Panc1 (cell line): ENCODE measurements at regions not wholly inside any gene's neighbourhood (a gene's known extent, or its start where the extent isn't known, plus 50 kb on each side); places are given as distances from the start of the nearest gene placed in this dataset.

ENCODE experiments used
- ATAC-seq: fragments of 200-7000 bp; cut with Tn5 transposase; 2 replicates; pipeline ENCODE4 v1.9.1; 2020; ENCODE audit warnings: mild to moderate bottlenecking, moderate library complexity
- BruUV-seq: library from RNA; stranded (reverse); fragments of 400-500 nt; replicated peaks from 2 replicates; lab custom pipeline; 2021; lab: Mats Ljungman, UMichigan
- CTCF ChIA-PET: fragments of 300-600 bp; sonication (Branson Sonifier 250); formaldehyde crosslinking; loops from one replicate; lab custom pipeline; 2022; ENCODE audit warnings: antibody characterized with exemption; lab: Charles Lee
- POLR2A ChIA-PET: fragments of 300-600 bp; sonication (Branson Sonifier 250); formaldehyde crosslinking; loops from one replicate; lab custom pipeline; 2022; ENCODE audit warnings: antibody characterized with exemption; lab: Charles Lee
- DNase-seq: peaks from one replicate; pipeline ENCODE4 v3.0.0-alpha.2; 2010; ENCODE audit warnings: low read depth, low spot score
- H3K27ac ChIP-seq: 2 replicates; pipeline ENCODE4 v1.5.1; 2011; ENCODE audit warnings: mild to moderate bottlenecking, low read length, inconsistent platforms
- H3K27me3 ChIP-seq: fragments of 200-500 bp; sonication (Bioruptor generic); 2 replicates; pipeline ENCODE4 v1.6.0; 2014; ENCODE audit warnings: low read length, inconsistent platforms; ENCODE audit not compliant: control insufficient read depth, insufficient read depth
- H3K36me3 ChIP-seq: fragments of 200-500 bp; sonication (Bioruptor generic); 2 replicates; pipeline ENCODE4 v1.5.1; 2014; ENCODE audit warnings: inconsistent platforms, mild to moderate bottlenecking, low read length, moderate library complexity; ENCODE audit not compliant: control insufficient read depth, insufficient read depth
- H3K4me1 ChIP-seq: 2 replicates; pipeline ENCODE4 v1.5.1; 2011; ENCODE audit warnings: inconsistent platforms, mild to moderate bottlenecking, low read length, moderate library complexity; ENCODE audit not compliant: control insufficient read depth, insufficient read depth
- H3K4me3 ChIP-seq, 2 experiments: 2 replicates each; pipeline ENCODE4 v1.5.1; 2011 to 2012; ENCODE audit warnings: low read depth in 2 of 2, low read length in 2 of 2, mild to moderate bottlenecking in 2 of 2, inconsistent platforms in 1 of 2, moderate library complexity in 1 of 2
- H3K9me3 ChIP-seq: fragments of 200-500 bp; sonication (Bioruptor generic); 2 replicates; pipeline ENCODE4 v1.5.1; 2014; ENCODE audit warnings: low read depth, mild to moderate bottlenecking, inconsistent platforms, low read length, moderate library complexity; ENCODE audit not compliant: control insufficient read depth, insufficient read depth
- CTCF ChIP-seq: fragments of 450-650 bp; IDR thresholded peaks from 2 replicates; pipeline ENCODE4 v1.5.1; 2017; ENCODE audit warnings: mild to moderate bottlenecking
- POLR2AphosphoS5 ChIP-seq: IDR thresholded peaks from 2 replicates; pipeline ENCODE4 v1.6.1; 2012; ENCODE audit warnings: mild to moderate bottlenecking, low read depth, low read length, moderate library complexity
- REST ChIP-seq, 2 experiments: IDR thresholded peaks; 2 replicates each; pipeline ENCODE4 v1.6.1; 2011 to 2012; ENCODE audit warnings: low read depth in 2 of 2, control low read depth in 1 of 2, low read length in 1 of 2, mild to moderate bottlenecking in 1 of 2, moderate library complexity in 1 of 2; ENCODE audit not compliant: insufficient read depth in 1 of 2
- SIN3A ChIP-seq: IDR thresholded peaks from 2 replicates; pipeline ENCODE4 v1.6.1; 2012; ENCODE audit warnings: low read depth, mild to moderate bottlenecking, low read length, moderate library complexity, borderline replicate concordance; ENCODE audit not compliant: insufficient read depth
- TCF7L2 ChIP-seq: IDR thresholded peaks from 2 replicates; pipeline ENCODE4 v1.6.1; 2011; ENCODE audit warnings: mild to moderate bottlenecking, low read depth, low read length, inconsistent platforms
- in situ Hi-C: cut with HindIII; loops from 2 replicates; pipeline ENCODE4 v1.10.0; 2016; ENCODE audit warnings: low sequenced_read_pairs, low pct_unique_long_range_greater_than_20kb
- intact Hi-C: fragments of 100-400 bp; cut with micrococcal nuclease; formaldehyde crosslinking; loops from one replicate; pipeline ENCODE4 v1.10.0; 2022; ENCODE audit not compliant: unreplicated experiment

- no peaks in the 10 kb centered on the region for H3K27me3 ChIP-seq
- POLR2A ChIA-PET = no interaction called here
- CTCF ChIA-PET = no interaction called here
- TF ChIP-seq POLR2AphosphoS5 = no peak
- TF ChIP-seq SIN3A = no peak
- no peak for TF ChIP-seq TCF7L2
- TF ChIP-seq CTCF = no peak
- no peak for TF ChIP-seq REST (IDR thresholded peaks at IDR 0.05; ENCODE audit: insufficient read depth in 1 of 2, low read depth in 2 of 2, low read length in 1 of 2)
- in situ Hi-C loops (no loop called here), intact Hi-C loops (no loop called here)
- H3K9me3 ChIP-seq = no peaks in the 10 kb centered on the region
- no TSS peak for BruUV-seq
- ATAC-seq = no peak
- no peak overlapping the region for H3K27ac ChIP-seq
- no peak overlapping the region for H3K4me3 ChIP-seq
- no peaks in the 10 kb centered on the region for H3K4me1 ChIP-seq
- DNase-seq = no peak
- H3K36me3 ChIP-seq = no peaks in the 10 kb centered on the region
Measured at GRCh38 chr1:115211071-115211745, 121.9 kb upstream of the TSPAN2 start.

- TF ChIP-seq TCF7L2 = no peak
Measured at GRCh38 chr1:115210302-115210711, 121.0 kb upstream of the TSPAN2 start.

GRCh38 chr1:115204513-115204912 lies 115.2 kb upstream of the TSPAN2 start:
- DNase-seq (no peak), ATAC-seq (no peak)
- intact Hi-C loops (no loop called here), in situ Hi-C loops (no loop called here)
- Histone ChIP-seq H3K27me3 (no peaks in the 10 kb centered on the region), H3K36me3 (no peaks in the 10 kb centered on the region), H3K27ac (no peak overlapping the region), H3K4me3 (no peak overlapping the region), H3K9me3 (no peaks in the 10 kb centered on the region), H3K4me1 (no peaks in the 10 kb centered on the region)
- POLR2A ChIA-PET = no interaction called here
- CTCF ChIA-PET = no interaction called here
- BruUV-seq = no TSS peak
- TF ChIP-seq TCF7L2 (no peak), REST (IDR thresholded peaks at IDR 0.05; ENCODE audit: insufficient read depth in 1 of 2, low read depth in 2 of 2, low read length in 1 of 2) (no peak)

More at GRCh38 chr1:115210302-115210711, 121.0 kb upstream of the TSPAN2 start:
- no TSS peak for BruUV-seq
- CTCF ChIA-PET = no interaction called here
- no peaks in the 10 kb centered on the region for H3K27me3 ChIP-seq
- POLR2A ChIA-PET = no interaction called here
- intact Hi-C loops = no loop called here
- ATAC-seq (no peak), DNase-seq (no peak)
- H3K36me3 ChIP-seq = no peaks in the 10 kb centered on the region
- H3K4me3 ChIP-seq = no peak overlapping the region
- no peak overlapping the region for H3K27ac ChIP-seq
- in situ Hi-C loops = no loop called here
- H3K4me1 ChIP-seq = no peaks in the 10 kb centered on the region
- H3K9me3 ChIP-seq = no peaks in the 10 kb centered on the region
